ENCODE measurements at regions not wholly inside any gene's neighbourhood (a gene's known extent, or its start where the extent isn't known, plus 50 kb on each side); places are given as distances from the start of the nearest gene placed in this dataset.

DNA sequence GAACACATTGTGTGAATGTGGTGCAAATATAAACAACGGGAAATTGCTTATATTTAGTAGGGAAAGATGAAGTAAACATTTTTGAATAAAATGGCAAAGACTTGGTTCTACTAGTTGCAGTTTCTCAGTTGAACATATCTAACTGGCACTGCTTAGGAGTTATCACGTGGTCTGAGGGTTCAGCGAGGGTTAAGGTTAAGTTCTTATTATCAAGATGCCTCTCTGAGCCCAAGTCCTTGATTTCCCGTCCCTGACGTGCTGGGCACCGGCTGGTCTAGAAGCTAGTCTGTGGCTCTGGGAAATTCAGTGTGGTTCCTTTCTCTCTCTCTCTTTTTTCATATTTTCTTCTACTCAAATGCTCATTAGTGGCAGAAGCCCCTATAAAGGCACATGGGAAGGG, 81.6 kb upstream of the PITX1 start:
- TF ChIP-seq, protein P1, sequence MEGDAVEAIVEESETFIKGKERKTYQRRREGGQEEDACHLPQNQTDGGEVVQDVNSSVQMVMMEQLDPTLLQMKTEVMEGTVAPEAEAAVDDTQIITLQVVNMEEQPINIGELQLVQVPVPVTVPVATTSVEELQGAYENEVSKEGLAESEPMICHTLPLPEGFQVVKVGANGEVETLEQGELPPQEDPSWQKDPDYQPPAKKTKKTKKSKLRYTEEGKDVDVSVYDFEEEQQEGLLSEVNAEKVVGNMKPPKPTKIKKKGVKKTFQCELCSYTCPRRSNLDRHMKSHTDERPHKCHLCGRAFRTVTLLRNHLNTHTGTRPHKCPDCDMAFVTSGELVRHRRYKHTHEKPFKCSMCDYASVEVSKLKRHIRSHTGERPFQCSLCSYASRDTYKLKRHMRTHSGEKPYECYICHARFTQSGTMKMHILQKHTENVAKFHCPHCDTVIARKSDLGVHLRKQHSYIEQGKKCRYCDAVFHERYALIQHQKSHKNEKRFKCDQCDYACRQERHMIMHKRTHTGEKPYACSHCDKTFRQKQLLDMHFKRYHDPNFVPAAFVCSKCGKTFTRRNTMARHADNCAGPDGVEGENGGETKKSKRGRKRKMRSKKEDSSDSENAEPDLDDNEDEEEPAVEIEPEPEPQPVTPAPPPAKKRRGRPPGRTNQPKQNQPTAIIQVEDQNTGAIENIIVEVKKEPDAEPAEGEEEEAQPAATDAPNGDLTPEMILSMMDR (IDR thresholded peaks at IDR 0.05), result no peak
- TF ChIP-seq POLR2A (IDR thresholded peaks at IDR 0.05), result no peak

Measured in testis (tissue), 2 donors.